Common myeloid progenitor, CD34-positive (primary cell): ENCODE measurements at regions not wholly inside any gene's neighbourhood (a gene's known extent, or its start where the extent isn't known, plus 50 kb on each side); places are given as distances from the start of the nearest gene placed in this dataset.
"Not testable (repeated sequence)": the region's sequence is repeated elsewhere in the genome, so short reads cannot be mapped to it uniquely, and the experiment has no call there.

Experiments used
- CTCF ChIA-PET: fragments of 350-600 bp; sonication (Branson Sonifier 250); formaldehyde crosslinking; loops from one replicate; lab custom pipeline; 2021; ENCODE audit warnings: antibody characterized with exemption; lab: Charles Lee
- POLR2A ChIA-PET: fragments of 350-600 bp; sonication (Branson Sonifier 250); formaldehyde crosslinking; loops from one replicate; lab custom pipeline; 2021; ENCODE audit warnings: antibody characterized with exemption; lab: Charles Lee
- DNase-seq, 3 donors: peaks; one replicate each; pipeline versions ENCODE4 v3.0.0 to v3.0.0-alpha.2; 2013
- H3K27ac ChIP-seq, 2 experiments: 1 replicate in 1 of 2; 2 replicates in 1 of 2; pipeline ENCODE4 v1.7.0; 2013; ENCODE audit warnings: inconsistent platforms in 2 of 2, low read length in 2 of 2, mild to moderate bottlenecking in 2 of 2, low read depth in 1 of 2, moderate library complexity in 1 of 2; ENCODE audit not compliant: severe bottlenecking in 2 of 2, insufficient read depth in 1 of 2, poor library complexity in 1 of 2
- H3K27me3 ChIP-seq, 5 experiments: replicated peaks in 2 of 5; 1 replicate in 3 of 5; 2 replicates in 2 of 5; pipeline versions ENCODE4 v1.6.1 to v1.7.0; 2013; ENCODE audit warnings: low read length in 4 of 5, mild to moderate bottlenecking in 2 of 5, moderate library complexity in 2 of 5, inconsistent platforms in 1 of 5; ENCODE audit not compliant: insufficient read depth in 5 of 5, control insufficient read depth in 4 of 5
- H3K36me3 ChIP-seq, 4 experiments: 1 replicate in 2 of 4; 2 replicates in 2 of 4; pipeline versions ENCODE4 v1.6.1 to v1.7.0; 2013; ENCODE audit warnings: low read length in 3 of 4, control low read depth in 1 of 4, mild to moderate bottlenecking in 1 of 4; ENCODE audit not compliant: control insufficient read depth in 4 of 4, insufficient read depth in 4 of 4
- H3K4me1 ChIP-seq, 4 experiments: 1 replicate in 3 of 4; 2 replicates in 1 of 4; pipeline versions ENCODE4 v1.6.1 to v1.7.1; 2013; ENCODE audit warnings: low read length in 3 of 4, mild to moderate bottlenecking in 3 of 4, control low read depth in 1 of 4, inconsistent platforms in 1 of 4, moderate library complexity in 1 of 4; ENCODE audit not compliant: control insufficient read depth in 4 of 4, insufficient read depth in 4 of 4; ENCODE audit errors: control extremely low read depth in 1 of 4
- H3K4me3 ChIP-seq, 7 experiments: 1 replicate in 4 of 7; 2 replicates in 3 of 7; pipeline versions ENCODE4 v1.5.1 to v1.7.0; 2013; ENCODE audit warnings: mild to moderate bottlenecking in 7 of 7, low read length in 6 of 7, moderate library complexity in 6 of 7, inconsistent platforms in 2 of 7, low read depth in 2 of 7, control low read depth in 1 of 7; ENCODE audit not compliant: insufficient read depth in 4 of 7, control insufficient read depth in 1 of 7; ENCODE audit errors: extremely low read depth in 1 of 7
- H3K9me3 ChIP-seq, 5 experiments: 1 replicate in 4 of 5; 2 replicates in 1 of 5; pipeline versions ENCODE4 v1.6.1 to v1.7.1; 2013; ENCODE audit warnings: low read length in 4 of 5, mild to moderate bottlenecking in 2 of 5, inconsistent platforms in 1 of 5, low read depth in 1 of 5, moderate library complexity in 1 of 5; ENCODE audit not compliant: control insufficient read depth in 4 of 5, insufficient read depth in 2 of 5; ENCODE audit errors: control extremely low read depth in 1 of 5
- WGBS: methylation state at CpG from one replicate; pipeline ENCODE4 v1.1.5; 2013; ENCODE audit not compliant: insufficient coverage; 5-methylcytosine and 5-hydroxymethylcytosine counted together

DNA sequence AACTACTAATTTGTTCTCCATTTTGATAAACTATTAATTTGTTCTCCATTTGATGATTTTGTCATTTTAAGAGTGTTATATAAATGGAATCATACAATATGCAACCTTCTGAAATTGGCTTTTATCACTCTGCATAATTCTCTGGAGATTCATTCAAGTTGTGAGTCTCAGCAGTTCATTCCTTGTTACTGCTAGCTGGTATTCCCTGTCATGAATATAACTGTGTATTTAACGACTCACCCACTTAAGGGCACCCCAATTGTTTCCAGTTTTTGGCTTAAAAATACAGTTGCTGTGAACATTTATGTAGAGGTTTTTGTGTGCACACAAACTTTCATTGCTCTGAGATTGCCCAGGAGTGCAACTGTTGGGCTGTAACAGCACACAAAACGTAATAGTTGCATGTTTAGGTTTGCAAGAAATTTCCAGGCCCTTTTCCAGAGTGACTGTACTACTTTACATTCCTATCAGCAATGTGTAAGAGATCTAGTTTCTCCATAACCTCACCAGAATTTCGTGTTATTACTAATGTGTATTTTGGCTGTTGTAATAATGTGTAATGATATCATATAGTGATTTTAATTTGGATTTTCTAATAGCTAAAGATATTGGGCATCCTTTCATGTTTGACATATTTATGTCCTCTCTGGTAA lies 153.2 kb upstream of the ADCY1 start:
- ChIA-PET POLR2A (no interaction called here), CTCF (no interaction called here)
- no peak overlapping the region for H3K4me3 ChIP-seq
- WGBS: no CpG with 5 or more reads among the region's 3 CpGs
- H3K36me3 ChIP-seq: no peaks in the 10 kb centered on the region
- H3K27ac ChIP-seq: no peak overlapping the region
- no peaks in the 10 kb centered on the region for H3K27me3 ChIP-seq
- DNase-seq: no peak
- H3K9me3 ChIP-seq: no peaks in the 10 kb centered on the region
- H3K4me1 ChIP-seq: no peaks in the 10 kb centered on the region

DNA sequence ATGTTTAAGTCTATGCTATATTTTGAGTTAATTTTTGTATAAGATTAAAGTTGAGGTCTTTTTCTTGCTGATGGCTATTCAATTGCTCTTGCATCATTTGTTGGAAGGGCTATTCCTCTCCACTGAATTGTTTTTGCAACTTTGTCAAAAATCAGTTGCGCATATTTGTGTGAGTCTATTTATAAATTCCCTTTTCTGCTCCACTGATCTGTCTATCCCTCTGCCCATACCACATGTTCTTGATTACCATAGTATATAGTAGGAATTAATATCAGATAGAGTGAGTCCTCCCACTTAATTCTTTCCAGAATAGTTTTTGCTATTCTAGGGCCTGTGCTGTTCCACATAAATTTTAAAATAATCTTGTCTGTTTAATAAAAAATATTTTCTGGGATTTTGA lies 152.4 kb upstream of the ADCY1 start:
- no peak for DNase-seq
- WGBS: no CpG with 5 or more reads among the region's 1 CpG
- peaks cover 0 to 2% (median 0%) of the 10 kb centered on the region in 5 experiments for H3K27me3 ChIP-seq
- POLR2A ChIA-PET: no interaction called here
- H3K4me1 ChIP-seq: no peaks in the 10 kb centered on the region
- H3K9me3 ChIP-seq: no peaks in the 10 kb centered on the region
- no peak overlapping the region for H3K4me3 ChIP-seq
- CTCF ChIA-PET: no interaction called here
- no peaks in the 10 kb centered on the region for H3K36me3 ChIP-seq
- no peak overlapping the region for H3K27ac ChIP-seq

DNA sequence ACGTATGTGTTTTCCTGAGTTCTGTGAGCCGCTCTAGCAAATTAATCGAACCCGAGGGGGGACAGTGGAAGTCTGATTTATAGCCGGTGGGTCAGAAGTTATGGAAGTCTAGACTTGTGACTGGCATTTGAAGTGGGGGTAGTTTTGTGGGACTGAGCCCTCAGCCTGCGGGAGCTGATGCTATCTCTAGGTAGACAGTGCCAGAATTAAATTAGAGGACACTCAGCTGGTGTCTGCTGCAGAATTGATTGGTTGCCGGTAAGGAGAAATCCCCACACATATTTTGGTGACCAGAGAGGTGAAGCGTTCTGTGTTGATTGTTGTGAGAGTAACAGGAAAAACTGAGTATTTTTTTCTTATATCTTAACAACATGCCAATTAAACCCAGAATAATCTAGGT lies 143.8 kb upstream of the ADCY1 start:
- ChIA-PET POLR2A (no interaction called here), CTCF (no interaction called here)
- Histone ChIP-seq H3K4me1 (no peaks in the 10 kb centered on the region), H3K27me3 (peaks cover 0 to 3% (median 1%) of the 10 kb centered on the region in 5 experiments), H3K4me3 (no peak overlapping the region), H3K36me3 (no peaks in the 10 kb centered on the region), H3K27ac (no peak overlapping the region), H3K9me3 (no peaks in the 10 kb centered on the region)
- DNase-seq: no peak
- WGBS: 91% methylated on average over 6 of the region's 8 CpGs

- Histone ChIP-seq H3K4me1 (no peaks in the 10 kb centered on the region), H3K4me3 (no peak overlapping the region), H3K9me3 (no peaks in the 10 kb centered on the region), H3K27ac (no peak overlapping the region), H3K36me3 (no peaks in the 10 kb centered on the region), H3K27me3 (peaks cover 0 to 3% (median 0%) of the 10 kb centered on the region in 5 experiments)
- WGBS: 82% methylated on average over 4 of the region's 6 CpGs
- DNase-seq: no peak
- ChIA-PET POLR2A (no interaction called here), CTCF (no interaction called here)
These were observed 139.9 kb upstream of the ADCY1 start for GRCh38 chr7:45434167-45434784.

- H3K36me3 ChIP-seq: no peaks in the 10 kb centered on the region
- CTCF ChIA-PET: no interaction called here
- H3K4me3 ChIP-seq: no peak overlapping the region
- POLR2A ChIA-PET: no interaction called here
- H3K4me1 ChIP-seq: no peaks in the 10 kb centered on the region
- H3K9me3 ChIP-seq: no peaks in the 10 kb centered on the region
- 95% methylated on average over 3 of the region's 3 CpGs for WGBS
- H3K27ac ChIP-seq: no peak overlapping the region
- DNase-seq: no peak
- H3K27me3 ChIP-seq: peaks cover 0 to 3% (median 0%) of the 10 kb centered on the region in 5 experiments
These were observed 139.0 kb upstream of the ADCY1 start for GRCh38 chr7:45435131-45435530.

GRCh38 chr7:45435846-45436245 lies 138.3 kb upstream of the ADCY1 start:
- WGBS: 100% methylated on average over 1 of the region's 1 CpG
- Histone ChIP-seq H3K4me3 (no peak overlapping the region), H3K27ac (no peak overlapping the region), H3K4me1 (no peaks in the 10 kb centered on the region), H3K27me3 (peaks cover 0 to 3% (median 0%) of the 10 kb centered on the region in 5 experiments), H3K36me3 (no peaks in the 10 kb centered on the region), H3K9me3 (no peaks in the 10 kb centered on the region)
- DNase-seq: no peak
- POLR2A ChIA-PET: no interaction called here
- CTCF ChIA-PET: no interaction called here

GRCh38 chr7:45440776-45441175 lies 133.4 kb upstream of the ADCY1 start:
- H3K4me1 ChIP-seq, DNase-seq, H3K4me3 ChIP-seq, POLR2A ChIA-PET, H3K27me3 ChIP-seq, CTCF ChIA-PET, H3K9me3 ChIP-seq, H3K27ac ChIP-seq, H3K36me3 ChIP-seq: not testable (repeated sequence)
- WGBS: no CpG with 5 or more reads among the region's 1 CpG
